GM21576 (cell line): ENCODE measurements at regions not wholly inside any gene's neighbourhood (a gene's known extent, or its start where the extent isn't known, plus 50 kb on each side); places are given as distances from the start of the nearest gene placed in this dataset.
"Not testable (repeated sequence)": the region's sequence is repeated elsewhere in the genome, so short reads cannot be mapped to it uniquely, and the experiment has no call there.

Experiments
- ATAC-seq: cut with Tn5 transposase; IDR thresholded peaks from one replicate; pipeline ENCODE4 v1.9.1; 2021; ENCODE audit warnings: mild to moderate bottlenecking, moderate library complexity; ENCODE audit not compliant: unreplicated experiment

DNA sequence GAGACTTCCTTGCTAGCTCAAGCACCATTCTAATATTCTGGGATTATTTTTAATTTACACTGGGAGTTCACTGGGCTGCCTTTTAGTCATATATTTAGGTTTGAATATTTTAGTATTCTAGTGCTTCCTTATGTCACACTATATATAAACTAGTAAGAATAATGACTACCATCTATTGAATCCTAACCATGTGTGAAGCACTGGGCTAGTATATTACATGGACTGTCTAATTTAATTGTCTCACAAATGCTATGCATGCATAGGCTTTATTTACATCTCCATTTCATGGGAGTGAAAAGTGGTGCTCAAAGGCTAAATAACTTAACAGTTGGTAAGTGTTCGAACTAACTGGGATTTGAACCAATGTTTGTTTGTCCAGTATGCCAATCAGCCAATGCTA lies 272.4 kb downstream of the RND3 start:
- ATAC-seq, result no peak

DNA sequence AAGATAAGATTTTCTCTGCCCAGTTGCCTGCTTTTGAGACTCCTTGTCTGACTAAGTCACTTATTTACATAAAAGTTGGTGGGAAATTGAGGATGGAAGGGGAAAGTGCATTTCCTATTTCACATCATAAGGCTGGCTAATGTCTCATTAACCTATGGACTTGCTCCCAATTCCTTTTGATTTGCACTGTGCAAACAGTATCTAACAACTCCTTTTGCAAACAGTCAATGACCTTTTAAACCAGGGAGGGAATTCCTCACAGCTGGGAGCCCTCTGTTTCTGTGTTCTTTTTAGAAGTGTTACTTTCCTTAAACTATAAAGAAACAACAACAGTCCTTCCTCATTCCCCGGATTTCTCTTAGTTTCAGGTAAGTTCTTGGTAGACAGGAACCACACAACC lies 272.8 kb downstream of the RND3 start:
- no peak for ATAC-seq

DNA sequence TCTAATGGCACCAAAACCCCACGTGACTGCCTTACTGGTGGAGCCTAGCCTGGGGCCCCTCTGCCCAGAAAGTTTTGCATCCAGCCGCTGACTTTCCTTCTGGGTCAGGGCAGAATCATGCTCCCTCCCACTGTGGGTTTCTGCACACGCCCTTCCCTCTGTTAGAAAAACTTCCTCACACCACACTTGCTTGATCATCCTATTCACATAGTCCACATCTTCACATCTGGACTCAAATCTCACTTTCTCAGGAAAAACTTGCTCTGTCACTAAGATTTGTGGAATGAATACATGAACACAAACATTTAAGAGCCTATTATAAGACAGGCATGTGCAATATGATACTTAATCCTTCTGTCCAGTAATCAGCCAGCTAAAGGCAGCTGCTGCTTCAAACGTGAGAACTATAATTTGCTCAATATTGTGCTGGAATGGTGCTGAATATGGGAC lies 274.7 kb downstream of the RND3 start:
- no peak for ATAC-seq

DNA sequence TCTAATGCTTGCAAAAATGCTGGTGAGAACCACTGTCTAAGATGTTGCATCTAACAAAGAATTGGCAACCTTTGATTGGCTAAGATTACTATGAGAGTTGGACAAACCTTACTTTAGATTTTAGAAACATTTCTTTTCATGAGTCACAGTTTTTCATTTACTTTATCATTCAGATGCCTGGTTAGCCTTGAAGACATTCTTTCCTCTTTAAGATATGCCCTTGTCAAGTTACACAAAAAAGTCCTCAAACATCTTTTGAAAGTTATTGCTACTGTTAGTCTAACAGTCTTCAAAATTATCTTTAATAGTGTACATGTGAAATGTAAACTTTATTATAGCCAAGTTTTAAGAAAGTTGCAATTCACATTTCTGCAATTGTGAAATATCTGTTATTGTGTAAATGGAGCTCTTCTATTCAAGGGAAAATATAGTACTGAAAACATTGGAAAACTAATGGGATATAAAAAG lies 276.3 kb downstream of the RND3 start:
- no peak for ATAC-seq

DNA sequence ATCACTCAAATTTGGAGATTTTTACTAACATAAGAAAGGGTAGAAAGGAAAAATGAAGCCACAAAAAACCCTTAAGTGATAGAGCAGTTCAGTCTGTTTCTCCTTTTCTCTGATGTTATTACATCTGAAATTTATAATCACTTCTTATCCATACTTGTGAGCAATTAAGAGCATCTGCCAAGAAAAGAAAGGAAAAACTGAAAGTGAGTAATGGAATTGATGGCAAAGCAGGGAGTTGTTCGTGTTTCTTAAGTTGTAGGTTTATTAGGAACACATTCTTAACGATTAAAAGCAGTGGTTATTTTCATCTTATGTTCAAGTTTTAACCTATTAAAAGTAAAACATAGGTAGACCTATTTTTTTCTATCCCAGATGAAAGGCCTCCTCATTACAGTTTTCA lies 277.7 kb downstream of the RND3 start:
- ATAC-seq, result no peak

DNA sequence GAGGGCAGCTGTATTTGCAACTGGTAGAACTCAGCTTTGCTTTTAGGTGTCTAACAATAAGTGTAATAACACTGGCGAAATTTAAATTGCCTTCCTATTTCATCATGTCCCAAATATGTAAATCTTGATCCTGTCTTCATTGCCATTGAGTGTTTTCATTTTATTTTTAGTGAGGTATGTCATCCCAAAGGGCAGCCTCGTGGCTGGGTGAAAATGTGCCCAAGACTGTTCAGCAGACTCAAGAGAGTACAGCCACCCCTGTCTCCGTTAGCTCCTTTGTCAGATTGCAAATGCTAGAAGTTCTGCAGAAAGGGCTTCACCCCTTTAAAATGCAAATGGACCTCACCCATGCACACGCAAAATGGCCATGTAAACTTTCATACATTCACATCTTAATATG lies 278.8 kb downstream of the RND3 start:
- ATAC-seq, result no peak

DNA sequence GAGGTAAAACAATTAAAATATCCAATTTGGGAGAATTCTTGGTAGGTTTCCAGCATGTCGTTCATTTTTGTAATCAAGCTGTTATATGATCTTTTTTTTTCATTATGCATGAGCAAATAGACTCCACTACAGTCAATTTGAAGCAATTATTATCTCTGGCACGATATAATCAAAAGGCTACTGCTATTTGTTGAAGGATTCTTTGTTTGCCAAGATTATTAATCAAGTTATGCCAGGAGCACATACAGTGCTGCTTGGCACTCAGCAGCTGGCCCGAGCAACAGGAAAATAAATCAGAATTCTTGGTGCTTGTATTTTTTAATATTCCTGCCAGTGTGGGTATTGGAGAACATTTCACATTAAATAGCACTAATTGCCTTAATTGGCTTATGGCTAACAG lies 279.5 kb downstream of the RND3 start:
- no peak for ATAC-seq

DNA sequence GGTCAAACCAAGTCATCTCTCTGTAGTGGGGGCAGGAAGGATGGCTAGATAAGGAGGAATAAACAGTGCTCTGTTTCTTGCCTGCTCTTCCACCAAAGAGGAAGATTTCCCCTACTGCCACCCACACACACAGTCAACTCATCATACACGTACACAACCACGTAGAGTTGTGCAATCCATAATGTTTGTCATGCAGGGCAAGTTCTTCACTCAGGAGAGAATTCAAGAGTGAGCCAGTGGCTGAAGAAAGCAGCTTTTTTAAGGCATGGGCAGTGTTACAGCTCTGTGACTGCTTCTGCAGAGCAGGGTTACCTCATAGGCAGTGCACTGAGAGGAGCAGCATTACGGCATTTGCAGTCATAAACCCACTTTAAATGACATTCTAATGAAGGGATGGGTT lies 283.0 kb downstream of the RND3 start:
- no peak for ATAC-seq

DNA sequence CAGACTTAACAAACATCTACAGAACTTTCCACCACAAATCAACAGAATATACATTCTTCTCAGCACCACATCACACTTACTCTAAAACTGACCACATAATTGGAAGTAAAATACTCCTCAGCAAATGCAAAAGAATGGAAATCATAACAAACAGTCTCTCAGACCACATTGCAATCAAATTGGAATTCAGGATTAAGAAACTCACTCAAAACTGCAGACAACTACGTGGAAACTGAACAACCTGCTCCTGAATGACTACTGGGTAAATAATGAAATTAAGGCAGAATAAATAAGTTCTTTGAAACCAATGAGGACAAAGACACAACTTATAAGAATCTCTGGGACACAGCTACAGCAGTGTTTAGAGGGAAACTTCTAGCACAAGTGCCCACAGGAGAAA lies 292.7 kb downstream of the RND3 start:
- not testable (repeated sequence) for ATAC-seq

DNA sequence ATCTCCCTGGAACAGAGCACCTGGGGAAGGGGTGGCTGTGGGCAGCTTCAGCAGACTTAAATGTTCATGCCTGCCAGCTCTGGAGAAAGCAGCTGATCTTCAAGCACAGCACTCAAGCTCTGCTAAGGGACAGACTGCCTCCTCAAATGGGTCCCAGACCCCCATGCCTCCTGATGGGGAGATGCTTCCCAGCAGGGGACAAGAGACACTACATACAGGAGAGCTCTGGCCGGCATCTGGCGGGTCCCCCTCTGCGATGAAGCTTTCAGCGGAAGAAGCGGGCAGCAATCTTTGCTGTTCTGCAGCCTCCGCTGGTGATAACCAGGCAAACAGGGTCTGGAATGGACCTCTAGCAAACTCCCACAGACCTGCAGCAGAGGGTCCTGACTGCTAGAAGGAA lies 294.8 kb downstream of the RND3 start:
- ATAC-seq, result no peak

DNA sequence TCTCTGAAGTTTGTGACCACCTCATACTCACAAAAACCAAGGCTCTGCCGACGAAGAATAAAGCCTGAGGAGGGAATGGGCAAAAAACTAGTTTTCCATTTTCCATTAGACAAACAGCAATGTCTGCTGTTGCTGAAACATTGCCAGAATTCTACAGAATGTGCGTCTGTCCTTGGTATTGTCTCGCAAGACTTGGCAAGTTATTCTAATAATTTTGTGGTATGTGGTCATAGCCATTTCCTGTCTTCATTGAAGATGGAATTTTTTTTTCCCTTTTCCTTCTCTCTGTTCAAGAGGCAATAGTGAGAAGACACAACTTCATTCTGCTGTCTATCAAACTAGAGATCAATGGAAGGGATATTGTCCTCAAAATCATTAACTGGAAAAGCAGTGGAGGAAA lies 296.1 kb downstream of the RND3 start:
- no peak for ATAC-seq

DNA sequence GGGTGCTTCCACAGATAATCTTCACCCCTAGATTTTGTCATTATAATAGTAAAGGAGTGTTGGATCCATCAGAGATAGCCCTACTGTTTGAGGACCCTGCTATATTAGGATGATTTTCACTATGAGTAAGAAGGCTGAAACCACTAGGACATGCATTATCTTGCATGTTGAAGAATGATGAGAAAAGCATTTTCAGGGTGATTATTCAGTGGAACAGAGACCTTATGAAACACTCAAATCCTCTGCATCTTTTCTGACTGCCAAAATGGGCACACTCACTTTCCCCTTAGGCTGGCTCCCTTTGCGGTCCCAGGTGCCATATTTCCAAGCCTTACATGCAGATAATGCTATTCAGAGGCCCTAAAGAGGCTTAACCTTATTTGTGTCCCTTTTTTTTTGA lies 296.9 kb downstream of the RND3 start:
- ATAC-seq, result no peak

DNA sequence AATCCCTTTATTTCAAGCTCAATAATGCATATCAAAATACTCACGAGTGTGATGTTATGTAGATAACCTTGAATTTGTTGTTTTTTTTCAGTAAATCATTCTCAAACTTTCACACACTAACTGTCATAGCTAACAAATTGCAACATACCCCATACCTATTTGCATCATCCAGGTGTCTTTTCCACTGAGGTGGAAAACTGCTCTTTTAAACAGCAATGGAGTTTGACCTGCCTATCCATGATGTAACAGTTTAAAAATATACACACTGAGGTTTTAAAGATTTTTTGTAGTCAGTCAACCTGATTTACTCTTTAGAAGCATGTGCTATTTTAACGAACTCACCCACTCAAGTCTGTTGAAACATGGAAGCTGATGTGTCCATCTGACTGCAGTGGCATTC lies 298.7 kb downstream of the RND3 start:
- no peak for ATAC-seq

DNA sequence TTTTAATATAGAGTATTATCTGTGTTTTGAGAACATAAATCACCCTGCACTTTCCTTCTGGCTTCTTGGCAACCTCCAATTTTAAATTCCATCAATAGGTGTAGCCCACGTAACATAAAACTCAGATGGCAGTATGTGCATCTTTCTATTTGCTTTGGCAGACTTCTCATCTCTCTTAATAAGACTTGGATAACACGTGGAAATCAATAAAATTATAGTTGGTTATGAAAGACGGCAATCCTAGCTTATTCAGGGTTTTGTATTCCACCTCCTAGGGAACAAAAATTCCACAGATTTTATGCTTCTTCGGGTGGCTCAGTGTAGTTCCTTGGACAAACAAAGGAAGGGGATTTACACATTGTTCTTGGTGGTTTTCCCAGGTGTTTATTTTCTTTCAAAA lies 299.3 kb downstream of the RND3 start:
- ATAC-seq, result no peak

DNA sequence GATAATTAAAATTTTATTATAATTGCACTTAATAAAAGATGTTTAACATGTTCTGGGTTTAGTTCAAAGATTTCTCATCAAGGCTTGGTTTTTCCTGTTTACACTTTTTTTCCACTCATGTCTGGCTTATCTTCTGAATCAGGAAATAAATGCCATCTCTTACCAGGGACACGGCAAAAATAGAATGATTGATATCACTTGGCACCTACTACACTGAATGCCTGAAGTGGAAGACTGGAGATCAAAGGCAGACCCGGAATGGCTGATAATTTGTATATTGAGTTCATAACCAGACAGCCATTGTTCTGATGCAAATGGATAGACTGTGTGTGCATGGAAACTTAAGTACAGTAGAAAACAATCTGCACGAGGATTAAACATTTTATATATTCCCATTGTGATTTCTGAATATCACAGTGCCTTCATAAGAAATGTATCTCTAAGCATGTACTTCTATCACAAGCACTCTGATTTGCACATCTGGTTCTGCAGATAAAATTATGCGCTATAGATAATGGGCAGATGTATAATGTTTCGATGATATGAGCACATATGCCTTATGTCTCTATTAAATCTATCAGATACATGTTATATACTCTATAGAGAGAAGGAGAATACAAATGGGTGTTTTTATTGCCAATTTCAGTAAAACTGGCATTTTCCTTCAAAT lies 304.8 kb downstream of the RND3 start:
- no peak for ATAC-seq

DNA sequence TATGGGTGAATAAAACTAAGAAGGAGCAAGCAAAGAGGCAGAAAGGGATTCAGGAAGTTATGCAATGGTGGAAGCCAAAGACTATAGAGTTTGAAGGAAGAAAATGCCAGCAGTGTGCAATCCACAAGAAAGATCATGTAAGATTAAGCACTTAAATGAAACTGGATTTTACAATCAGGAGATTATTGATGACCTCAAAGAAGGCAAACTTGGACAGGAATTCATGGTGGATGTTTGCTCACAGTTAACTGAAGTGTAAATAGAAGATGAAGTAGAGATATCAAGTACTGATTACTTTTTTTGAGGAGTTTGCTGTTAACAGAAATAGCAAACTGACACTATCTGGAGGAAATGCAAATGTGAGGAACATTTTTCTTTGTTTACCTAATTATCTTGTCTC lies 308.9 kb downstream of the RND3 start:
- ATAC-seq, result no peak

DNA sequence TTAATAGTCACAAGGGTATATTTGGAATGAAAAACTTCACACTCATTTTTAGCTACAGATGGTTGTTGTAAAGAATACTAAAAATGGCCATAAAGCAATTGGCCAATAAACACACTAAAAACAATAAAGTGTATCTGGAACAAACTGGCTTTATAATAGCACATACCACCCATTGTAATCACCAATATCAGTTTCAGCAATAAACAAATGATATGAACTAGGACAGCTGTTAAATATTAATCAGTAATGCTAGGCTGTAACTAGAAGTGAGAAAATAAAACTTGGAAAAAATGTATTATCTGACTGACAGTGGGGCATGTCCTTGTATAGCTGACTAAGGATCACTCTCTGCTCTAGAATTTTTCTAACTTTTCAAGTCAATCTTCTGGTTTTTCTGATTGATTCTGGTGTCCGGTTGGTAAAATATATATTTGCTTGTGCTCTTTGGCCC lies 312.5 kb downstream of the RND3 start:
- ATAC-seq, result no peak

DNA sequence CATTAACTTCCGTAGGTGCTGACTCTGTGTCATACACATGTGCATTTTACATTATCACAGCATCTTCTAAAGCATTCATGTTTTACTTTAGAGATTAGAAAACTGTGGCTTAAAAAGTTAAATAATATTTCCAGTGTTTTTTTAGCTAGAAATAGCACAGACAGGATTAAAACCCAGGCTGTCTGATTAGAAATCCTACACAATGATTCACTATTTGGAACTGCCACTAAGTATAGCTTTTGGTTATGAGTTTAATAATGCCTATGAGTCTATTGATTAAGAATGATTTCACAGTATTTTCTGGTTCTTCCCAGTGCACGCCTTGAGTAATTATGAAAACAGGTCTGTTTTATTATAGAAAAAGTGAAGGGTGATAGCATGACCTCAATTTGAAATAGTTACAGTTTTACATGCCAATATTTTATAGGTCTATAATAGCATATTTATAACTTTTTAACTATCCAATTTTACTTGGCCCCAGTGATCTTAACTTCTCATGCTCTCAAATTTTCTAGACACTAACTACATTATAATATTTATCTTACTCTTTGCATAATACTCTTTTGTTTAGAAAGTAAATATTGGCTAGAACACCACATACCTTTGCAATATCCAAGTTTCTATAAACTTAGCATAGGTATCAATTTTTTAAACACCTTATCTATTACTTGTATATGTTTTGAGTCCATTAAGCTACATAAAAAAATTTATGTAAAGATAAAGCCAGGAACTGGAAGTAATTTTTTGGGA lies 313.2 kb downstream of the RND3 start:
- no peak for ATAC-seq

DNA sequence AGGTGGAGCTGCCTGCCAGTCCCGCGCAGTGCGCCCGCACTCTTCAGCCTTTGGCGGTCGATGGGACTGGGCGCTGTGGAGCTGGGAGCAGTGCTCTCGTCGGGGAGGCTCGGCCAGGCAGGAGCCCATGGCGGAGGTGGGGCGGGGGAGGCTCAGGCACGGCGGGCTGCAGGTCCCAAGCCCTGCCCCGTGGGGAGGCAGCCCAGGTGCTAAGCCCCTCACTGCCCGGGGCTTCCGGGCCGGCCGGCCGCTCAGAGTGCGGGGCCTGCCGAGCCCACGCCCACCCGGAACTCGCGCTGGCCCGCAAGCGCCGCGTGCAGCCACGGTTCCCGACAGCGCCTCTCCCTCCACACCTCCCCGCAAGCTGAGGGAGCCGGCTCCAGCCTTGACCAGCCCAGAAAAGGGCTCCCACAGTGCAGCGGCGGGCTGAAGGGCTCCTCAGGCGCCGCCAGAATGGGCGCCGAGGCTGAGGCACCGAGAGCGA lies 316.4 kb downstream of the RND3 start:
- ATAC-seq, result no peak

DNA sequence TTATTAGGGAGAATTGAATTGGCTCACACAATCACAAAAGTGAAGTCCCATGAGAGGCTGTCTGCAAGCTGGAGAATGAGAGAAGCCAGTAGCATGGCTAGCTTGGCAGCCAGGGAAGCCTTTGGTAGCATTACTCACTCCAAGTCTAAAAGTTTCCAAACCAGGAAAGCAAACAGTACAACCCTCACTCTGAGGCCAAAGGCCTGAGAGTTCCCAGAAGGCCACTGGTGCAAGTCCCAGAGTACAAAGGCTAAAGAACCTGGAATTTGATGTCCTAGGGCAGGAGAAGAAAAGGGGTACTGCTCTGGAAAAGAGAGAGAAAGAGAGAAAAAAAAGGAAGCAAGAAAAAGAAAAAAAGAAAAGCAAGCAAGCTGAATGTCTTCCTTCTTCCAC lies 318.2 kb downstream of the RND3 start:
- no peak for ATAC-seq

DNA sequence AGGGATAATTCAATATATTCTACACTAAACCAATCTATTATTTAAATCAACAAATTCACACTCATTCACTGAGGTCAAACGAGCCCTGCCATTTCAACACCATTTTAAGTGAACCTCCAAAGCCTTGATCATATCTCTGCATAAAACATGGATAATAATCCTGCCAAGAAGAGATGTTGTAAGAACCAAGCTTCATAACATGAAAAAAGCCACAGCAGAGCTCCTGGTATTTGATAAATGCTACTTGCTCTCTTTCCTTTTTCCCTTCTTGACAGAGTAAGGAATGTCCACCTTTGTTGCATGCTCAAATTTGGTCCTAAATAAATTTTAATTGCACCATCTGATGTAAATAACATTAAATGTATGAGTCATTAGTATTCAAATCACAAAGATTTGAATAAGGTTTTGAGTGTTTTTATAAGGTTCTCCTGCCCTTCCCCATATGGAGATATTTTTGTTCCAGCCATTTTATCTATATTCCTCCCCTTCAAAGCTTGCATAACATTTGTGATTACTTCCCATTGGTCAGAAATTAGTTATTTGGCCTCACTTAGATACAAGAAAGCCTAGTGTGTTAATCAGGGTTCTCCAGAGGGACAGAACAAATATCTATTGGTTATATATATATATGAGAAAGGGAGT lies 318.8 kb downstream of the RND3 start:
- no peak for ATAC-seq

DNA sequence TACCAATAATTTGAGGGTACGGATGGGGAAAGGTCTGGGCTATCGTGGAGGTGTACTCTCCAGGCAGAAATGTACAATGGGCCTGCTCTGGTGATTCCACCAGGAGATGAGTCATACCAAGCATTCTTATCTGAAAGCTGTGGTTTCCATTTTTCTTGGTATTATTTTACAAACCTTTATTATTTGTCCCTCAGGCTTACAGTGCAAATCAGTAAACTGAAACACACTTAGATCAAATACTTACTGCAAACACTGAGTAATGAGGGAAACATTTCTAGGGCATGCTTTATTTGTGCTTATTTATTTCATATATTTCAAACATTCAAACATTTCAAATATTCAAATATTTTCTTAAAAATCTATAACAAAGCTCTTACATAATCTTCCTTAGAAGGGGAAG lies 319.8 kb downstream of the RND3 start:
- ATAC-seq, result peak; percentile 86
